ENCODE measurements at regions not wholly inside any gene's neighbourhood (a gene's known extent, or its start where the extent isn't known, plus 50 kb on each side); places are given as distances from the start of the nearest gene placed in this dataset.

DNA sequence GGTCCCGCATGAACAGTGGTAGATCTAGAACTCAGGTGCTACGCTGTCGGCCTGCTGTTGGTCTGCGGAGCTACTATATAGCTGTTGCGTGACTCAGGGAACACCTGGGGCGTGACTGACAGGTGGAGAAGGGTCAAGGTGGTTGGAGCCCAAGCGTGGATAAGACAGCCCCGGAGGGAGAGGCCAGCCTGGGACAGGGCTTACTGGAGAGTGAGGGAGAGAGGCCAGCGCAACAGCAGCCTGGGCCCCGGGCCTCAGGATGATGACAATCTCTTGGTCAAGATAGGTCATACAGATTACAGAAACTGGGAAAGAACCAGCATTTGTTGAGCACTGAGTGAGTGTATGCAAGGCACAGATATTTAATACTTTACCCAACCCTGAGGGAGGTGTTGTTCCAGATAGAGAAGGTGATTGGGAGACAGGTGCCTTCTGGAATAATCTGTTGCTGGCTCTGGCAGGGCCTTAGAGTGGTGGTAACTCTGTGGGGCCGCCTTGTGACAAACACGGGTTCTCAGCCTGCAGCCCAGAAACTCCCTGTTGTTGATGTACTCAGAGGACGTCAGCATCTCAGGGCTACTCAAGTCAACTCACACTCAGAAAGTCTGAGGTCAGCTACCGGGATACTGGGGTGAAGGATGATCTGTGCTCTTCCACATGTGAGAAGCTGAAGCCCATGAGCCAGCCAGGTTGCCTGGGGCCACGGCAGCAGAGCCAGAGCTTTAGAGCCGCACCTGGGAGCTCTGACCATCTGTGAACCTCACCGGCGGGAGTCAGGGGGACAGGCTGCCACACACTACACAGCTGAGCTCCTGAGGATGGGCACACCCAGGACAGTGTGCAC lies 265.4 kb upstream of the HES1 start:
- Histone ChIP-seq H3K36me3 (ENCODE audit: control insufficient read depth in 2 of 2, extremely low read depth in 1 of 2, insufficient read depth in 2 of 2, low read length in 2 of 2) (no peaks in the 10 kb centered on the region), H4K20me1 (ENCODE audit: control insufficient read depth, extremely low read depth, insufficient read depth, low read length) (no peaks in the 10 kb centered on the region), H2AFZ (ENCODE audit: control insufficient read depth, low read length) (no peak overlapping the region), H3K9me1 (ENCODE audit: control insufficient read depth, extremely low read depth, insufficient read depth, low read length) (no peaks in the 10 kb centered on the region), H3K79me2 (ENCODE audit: control insufficient read depth, insufficient read depth, low read length) (no peaks in the 10 kb centered on the region), H3K9me3 (ENCODE audit: control insufficient read depth, low read depth, low read length) (no peaks in the 10 kb centered on the region), H3K4me3 (ENCODE audit: control insufficient read depth in 2 of 3, extremely low read depth in 1 of 3, insufficient read depth in 2 of 3, low read depth in 1 of 3, low read length in 3 of 3) (no peak overlapping the region), H3K4me2 (ENCODE audit: control insufficient read depth, extremely low read depth, insufficient read depth, low read depth, low read length) (peak overlapping the region; percentile 37), H3K27ac (ENCODE audit: control insufficient read depth, insufficient read depth, low read length) (peak overlapping the region; percentile 57), H3K4me1 (ENCODE audit: control insufficient read depth, extremely low read depth, insufficient read depth, low read length) (peaks cover 62% of the 10 kb centered on the region), H3K9ac (ENCODE audit: control insufficient read depth, extremely low read depth, insufficient read depth, low read length) (peak overlapping the region; percentile 45), H3K27me3 (ENCODE audit: control insufficient read depth, extremely low read depth, insufficient read depth, low read length) (no peaks in the 10 kb centered on the region)
- DNase-seq (ENCODE audit: low read depth, low spot score), result peak; percentile 84
- no peak for FAIRE-seq
- dilution Hi-C loops (cut with MboI; ENCODE audit: extremely low pct_ligation_motif_present, low sequenced_read_pairs), result no loop called here
- no peak for TF ChIP-seq EZH2 (IDR thresholded peaks at IDR 0.05; ENCODE audit: low read length)
- TF ChIP-seq, protein P1, sequence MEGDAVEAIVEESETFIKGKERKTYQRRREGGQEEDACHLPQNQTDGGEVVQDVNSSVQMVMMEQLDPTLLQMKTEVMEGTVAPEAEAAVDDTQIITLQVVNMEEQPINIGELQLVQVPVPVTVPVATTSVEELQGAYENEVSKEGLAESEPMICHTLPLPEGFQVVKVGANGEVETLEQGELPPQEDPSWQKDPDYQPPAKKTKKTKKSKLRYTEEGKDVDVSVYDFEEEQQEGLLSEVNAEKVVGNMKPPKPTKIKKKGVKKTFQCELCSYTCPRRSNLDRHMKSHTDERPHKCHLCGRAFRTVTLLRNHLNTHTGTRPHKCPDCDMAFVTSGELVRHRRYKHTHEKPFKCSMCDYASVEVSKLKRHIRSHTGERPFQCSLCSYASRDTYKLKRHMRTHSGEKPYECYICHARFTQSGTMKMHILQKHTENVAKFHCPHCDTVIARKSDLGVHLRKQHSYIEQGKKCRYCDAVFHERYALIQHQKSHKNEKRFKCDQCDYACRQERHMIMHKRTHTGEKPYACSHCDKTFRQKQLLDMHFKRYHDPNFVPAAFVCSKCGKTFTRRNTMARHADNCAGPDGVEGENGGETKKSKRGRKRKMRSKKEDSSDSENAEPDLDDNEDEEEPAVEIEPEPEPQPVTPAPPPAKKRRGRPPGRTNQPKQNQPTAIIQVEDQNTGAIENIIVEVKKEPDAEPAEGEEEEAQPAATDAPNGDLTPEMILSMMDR (optimal IDR thresholded peaks at IDR 0.05 in 1 of 3, IDR thresholded peaks at IDR 0.05 in 1 of 3, conservative IDR thresholded peaks at IDR 0.05 in 1 of 3; ENCODE audit: extremely low read depth in 1 of 3, insufficient read depth in 2 of 3, low read length in 3 of 3), result no peak

DNA sequence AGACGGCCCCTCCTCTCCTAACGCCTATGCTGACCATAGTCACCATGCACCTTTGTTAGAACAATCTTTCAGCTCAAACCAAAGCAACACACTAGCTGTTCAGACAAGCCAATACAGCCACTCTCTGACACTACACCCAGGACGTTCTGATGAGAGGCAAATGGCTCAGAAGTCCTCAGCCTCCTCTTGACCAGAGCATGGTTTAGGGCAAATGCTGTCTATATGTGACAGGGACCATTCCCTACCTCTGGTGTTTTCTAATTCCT lies 264.8 kb upstream of the HES1 start:
- Histone ChIP-seq H3K9ac (ENCODE audit: control insufficient read depth, extremely low read depth, insufficient read depth, low read length) (peak overlapping the region; percentile 45), H3K4me2 (ENCODE audit: control insufficient read depth, extremely low read depth, insufficient read depth, low read depth, low read length) (peak overlapping the region; percentile 37), H2AFZ (ENCODE audit: control insufficient read depth, low read length) (no peak overlapping the region), H3K9me1 (ENCODE audit: control insufficient read depth, extremely low read depth, insufficient read depth, low read length) (no peaks in the 10 kb centered on the region), H3K9me3 (ENCODE audit: control insufficient read depth, low read depth, low read length) (no peaks in the 10 kb centered on the region), H3K27ac (ENCODE audit: control insufficient read depth, insufficient read depth, low read length) (no peak overlapping the region), H3K4me3 (ENCODE audit: control insufficient read depth in 2 of 3, extremely low read depth in 1 of 3, insufficient read depth in 2 of 3, low read depth in 1 of 3, low read length in 3 of 3) (no peak overlapping the region), H3K4me1 (ENCODE audit: control insufficient read depth, extremely low read depth, insufficient read depth, low read length) (peaks cover 62% of the 10 kb centered on the region), H3K36me3 (ENCODE audit: control insufficient read depth in 2 of 2, extremely low read depth in 1 of 2, insufficient read depth in 2 of 2, low read length in 2 of 2) (no peaks in the 10 kb centered on the region), H4K20me1 (ENCODE audit: control insufficient read depth, extremely low read depth, insufficient read depth, low read length) (no peaks in the 10 kb centered on the region), H3K27me3 (ENCODE audit: control insufficient read depth, extremely low read depth, insufficient read depth, low read length) (no peaks in the 10 kb centered on the region), H3K79me2 (ENCODE audit: control insufficient read depth, insufficient read depth, low read length) (no peaks in the 10 kb centered on the region)
- FAIRE-seq (peak; percentile 78), DNase-seq (ENCODE audit: low read depth, low spot score) (no peak)
- TF ChIP-seq, protein P1 (optimal IDR thresholded peaks at IDR 0.05 in 1 of 3, IDR thresholded peaks at IDR 0.05 in 1 of 3, conservative IDR thresholded peaks at IDR 0.05 in 1 of 3; ENCODE audit: extremely low read depth in 1 of 3, insufficient read depth in 2 of 3, low read length in 3 of 3), result no peak
- no peak for TF ChIP-seq EZH2 (IDR thresholded peaks at IDR 0.05; ENCODE audit: low read length)
- dilution Hi-C loops (cut with MboI; ENCODE audit: extremely low pct_ligation_motif_present, low sequenced_read_pairs), result no loop called here

Measured in keratinocyte (primary cell).